ENCODE measurements at regions not wholly inside any gene's neighbourhood (a gene's known extent, or its start where the extent isn't known, plus 50 kb on each side); places are given as distances from the start of the nearest gene placed in this dataset.

GRCh38 chr10:107425931-107426553, 261.5 kb upstream of the SORCS1 start:
- TF ChIP-seq REST (IDR thresholded peaks at IDR 0.05; ENCODE audit: insufficient read depth in 1 of 2, low read depth in 2 of 2, low read length in 1 of 2) = no peak
- H3K36me3 ChIP-seq (ENCODE audit: control insufficient read depth, insufficient read depth, low read length) = no peaks in the 10 kb centered on the region
- DNase-seq (ENCODE audit: low read depth, low spot score) = no peak
- no peak for ATAC-seq
- H3K27me3 ChIP-seq (ENCODE audit: control insufficient read depth, insufficient read depth, low read length) = no peaks in the 10 kb centered on the region
- ChIA-PET CTCF (no interaction called here), POLR2A (no interaction called here)
- H3K4me1 ChIP-seq (ENCODE audit: control insufficient read depth, insufficient read depth, low read length) = no peaks in the 10 kb centered on the region
- H3K4me3 ChIP-seq (ENCODE audit: low read depth in 2 of 2, low read length in 2 of 2) = peak overlapping the region in 1 of 2 experiments; percentile 15; a peak in 2 of 4 replicates
- no TSS peak for BruUV-seq (replicated peaks)
- H3K9me3 ChIP-seq (ENCODE audit: control insufficient read depth, insufficient read depth, low read depth, low read length) = no peaks in the 10 kb centered on the region
- in situ Hi-C loops (cut with HindIII; ENCODE audit: low pct_unique_long_range_greater_than_20kb, low sequenced_read_pairs) = no loop called here
- no peak overlapping the region for H3K27ac ChIP-seq (ENCODE audit: low read length)
- intact Hi-C loops (cut with micrococcal nuclease; ENCODE audit: unreplicated experiment) = no loop called here

GRCh38 chr10:107424628-107425027, 260.1 kb upstream of the SORCS1 start:
- Histone ChIP-seq H3K27ac (ENCODE audit: low read length) (no peak overlapping the region), H3K36me3 (ENCODE audit: control insufficient read depth, insufficient read depth, low read length) (no peaks in the 10 kb centered on the region), H3K4me1 (ENCODE audit: control insufficient read depth, insufficient read depth, low read length) (no peaks in the 10 kb centered on the region), H3K4me3 (ENCODE audit: low read depth in 2 of 2, low read length in 2 of 2) (no peak overlapping the region), H3K27me3 (ENCODE audit: control insufficient read depth, insufficient read depth, low read length) (no peaks in the 10 kb centered on the region), H3K9me3 (ENCODE audit: control insufficient read depth, insufficient read depth, low read depth, low read length) (no peaks in the 10 kb centered on the region)
- DNase-seq (ENCODE audit: low read depth, low spot score) = no peak
- in situ Hi-C loops (cut with HindIII; ENCODE audit: low pct_unique_long_range_greater_than_20kb, low sequenced_read_pairs) (no loop called here), intact Hi-C loops (cut with micrococcal nuclease; ENCODE audit: unreplicated experiment) (no loop called here)
- no TSS peak for BruUV-seq (replicated peaks)
- POLR2A ChIA-PET = no interaction called here
- ATAC-seq = no peak
- CTCF ChIA-PET = no interaction called here
- TF ChIP-seq CTCF (IDR thresholded peaks at IDR 0.05) (no peak), POLR2AphosphoS5 (IDR thresholded peaks at IDR 0.05; ENCODE audit: low read depth, low read length) (no peak), TCF7L2 (IDR thresholded peaks at IDR 0.05; ENCODE audit: low read depth, low read length) (no peak), REST (IDR thresholded peaks at IDR 0.05; ENCODE audit: insufficient read depth in 1 of 2, low read depth in 2 of 2, low read length in 1 of 2) (no peak), SIN3A (IDR thresholded peaks at IDR 0.05; ENCODE audit: borderline replicate concordance, insufficient read depth, low read depth, low read length) (no peak)

Measured in Panc1 (cell line).